A549 (cell line): ENCODE measurements at regions not wholly inside any gene's neighbourhood (a gene's known extent, or its start where the extent isn't known, plus 50 kb on each side); places are given as distances from the start of the nearest gene placed in this dataset.

Source experiments
- ATAC-seq, 2 experiments: fragments of 200-7000 bp in 1 of 2; fragments of >200 bp in 1 of 2; cut with Nextera tagmentation in 1 of 2; cut with Tn5 transposase in 1 of 2; 3 replicates each; pipeline versions ENCODE4 v1.8.0 to v1.9.1; 2018 to 2020; ENCODE audit warnings: mild to moderate bottlenecking in 1 of 2, moderate library complexity in 1 of 2
- CTCF ChIA-PET: fragments of 300-600 bp; sonication (Branson Sonifier 250); formaldehyde crosslinking; extraction: SDS; loops from one replicate; lab custom pipeline; 2021; ENCODE audit warnings: antibody characterized with exemption, inconsistent platforms; lab: Yijun Ruan, JAX
- POLR2A ChIA-PET: fragments of 350-600 bp; formaldehyde crosslinking; extraction: SDS; loops from one replicate; lab custom pipeline; 2021; ENCODE audit warnings: antibody characterized with exemption, inconsistent platforms; lab: Yijun Ruan, JAX
- DNase-seq, 2 experiments: peaks; one replicate each; pipeline versions ENCODE4 v3.0.0 to v3.0.0-alpha.2; 2011 to 2016; ENCODE audit warnings: low read depth in 1 of 2, low spot score in 1 of 2
- FAIRE-seq: peaks from 2 replicates; lab custom pipeline; 2011; peaks lifted over from hg19 to GRCh38; lab: Jason Lieb, UNC
- H3K27ac ChIP-seq, 2 experiments: fragments of >200 bp; sonication (Bioruptor Twin); formaldehyde crosslinking; 3 replicates each; pipeline ENCODE4 v1.5.1; 2016 to 2017
- H3K4me1 ChIP-seq: fragments of >200 bp; sonication (Bioruptor Twin); formaldehyde crosslinking; 3 replicates; pipeline ENCODE4 v1.6.1; 2016
- H3K4me2 ChIP-seq: fragments of >200 bp; sonication (Bioruptor Twin); formaldehyde crosslinking; 3 replicates; pipeline ENCODE4 v1.6.1; 2016
- H3K4me3 ChIP-seq: fragments of >200 bp; sonication (Bioruptor Twin); formaldehyde crosslinking; 3 replicates; pipeline ENCODE4 v1.5.1; 2016
- H3K9me3 ChIP-seq: fragments of >200 bp; sonication (Bioruptor Twin); formaldehyde crosslinking; 3 replicates; pipeline ENCODE4 v1.6.1; 2016
- BHLHE40 ChIP-seq: IDR thresholded peaks from 2 replicates; pipeline ENCODE4 v1.6.1; 2012; ENCODE audit warnings: low read depth, low read length, inconsistent platforms
- CBX8 ChIP-seq: fragments of 200-600 bp; sonication (generic); IDR thresholded peaks from 2 replicates; pipeline ENCODE4 v1.6.1; 2016
- E2F6 ChIP-seq: IDR thresholded peaks from 2 replicates; pipeline ENCODE4 v1.6.1; 2012; ENCODE audit warnings: low read depth, borderline replicate concordance
- EHF ChIP-seq: fragments of 250-450 bp; sonication (Bioruptor Pico); IDR thresholded peaks from 2 replicates; pipeline ENCODE4 v1.5.0; 2020; ENCODE audit warnings: mild to moderate bottlenecking
- FOSB ChIP-seq: fragments of 250-450 bp; sonication (Bioruptor Pico); IDR thresholded peaks from 2 replicates; pipeline ENCODE4 v1.5.0; 2020; ENCODE audit warnings: mild to moderate bottlenecking, moderate library complexity
- FOSL2 ChIP-seq, 2 experiments: fragments of 450-650 bp in 1 of 2; fragments of >200 bp in 1 of 2; sonication (Bioruptor Twin) in 1 of 2; formaldehyde crosslinking; IDR thresholded peaks; 2 replicates each; pipeline versions ENCODE4 v1.5.0 to v1.6.1; 2016 to 2020; ENCODE audit warnings: mild to moderate bottlenecking in 1 of 2, moderate library complexity in 1 of 2
- HES2 ChIP-seq: fragments of >200 bp; sonication (Bioruptor Twin); formaldehyde crosslinking; IDR thresholded peaks from 2 replicates; pipeline ENCODE4 v1.6.1; 2016
- HOXA7 ChIP-seq: fragments of 250-450 bp; sonication (Bioruptor Pico); IDR thresholded peaks from 2 replicates; pipeline ENCODE4 v1.5.0; 2020; ENCODE audit warnings: mild to moderate bottlenecking, moderate library complexity
- HOXB13 ChIP-seq: fragments of 250-450 bp; sonication (Bioruptor Pico); IDR thresholded peaks from 2 replicates; pipeline ENCODE4 v1.5.0; 2020; ENCODE audit warnings: low read depth, mild to moderate bottlenecking, moderate library complexity
- JUN ChIP-seq, 2 experiments: fragments of >200 bp; sonication (Bioruptor Twin); formaldehyde crosslinking; IDR thresholded peaks; 2 replicates in 1 of 2; 3 replicates in 1 of 2; pipeline ENCODE4 v1.6.1; 2016 to 2017
- JUNB ChIP-seq: fragments of >200 bp; sonication (Bioruptor Twin); formaldehyde crosslinking; IDR thresholded peaks from 2 replicates; pipeline ENCODE4 v1.6.1; 2016
- KDM1A ChIP-seq: fragments of 200-600 bp; sonication (generic); IDR thresholded peaks from 2 replicates; pipeline ENCODE4 v1.6.1; 2016; ENCODE audit warnings: low read depth, mild to moderate bottlenecking
- MAZ ChIP-seq: fragments of 150-350 bp; IDR thresholded peaks from 2 replicates; pipeline ENCODE4 v1.6.1; 2014; ENCODE audit warnings: antibody characterized with exemption, low read depth, low read length, borderline replicate concordance
- NFE2L2 ChIP-seq: fragments of 150-350 bp; conservative IDR thresholded peaks from 2 replicates; pipeline ENCODE4 v1.6.1; 2014; ENCODE audit warnings: low read length
- POLR2AphosphoS2 ChIP-seq: conservative IDR thresholded peaks from 2 replicates; pipeline ENCODE4 v1.6.1; 2012; ENCODE audit warnings: low read length, improper control_type of control experiment, inconsistent platforms
- RFX5 ChIP-seq: fragments of 450-650 bp; IDR thresholded peaks from 2 replicates; pipeline ENCODE4 v1.7.1; 2014; ENCODE audit warnings: antibody characterized with exemption, mild to moderate bottlenecking, moderate library complexity
- SMC3 ChIP-seq: fragments of >200 bp; sonication (Bioruptor Twin); formaldehyde crosslinking; IDR thresholded peaks from 3 replicates; pipeline ENCODE4 v1.6.1; 2018; ENCODE audit warnings: inconsistent platforms
- SREBF2 ChIP-seq: fragments of 450-650 bp; IDR thresholded peaks from 2 replicates; pipeline ENCODE4 v1.6.1; 2014; ENCODE audit warnings: mild to moderate bottlenecking, moderate library complexity
- TP53 ChIP-seq: fragments of 250-450 bp; sonication (Bioruptor Pico); IDR thresholded peaks from 2 replicates; pipeline ENCODE4 v1.5.0; 2021; ENCODE audit warnings: mild to moderate bottlenecking, moderate library complexity
- ZNF302 ChIP-seq: fragments of 250-450 bp; sonication (Bioruptor Pico); IDR thresholded peaks from 2 replicates; pipeline ENCODE4 v1.9.0; 2021; ENCODE audit warnings: inconsistent platforms, mild to moderate bottlenecking, moderate library complexity
- ZSCAN20 ChIP-seq: fragments of 250-450 bp; sonication (Bioruptor Pico); IDR thresholded peaks from 2 replicates; pipeline ENCODE4 v1.8.0; 2022; ENCODE audit warnings: mild to moderate bottlenecking, moderate library complexity
- WGBS: methylation state at CpG from one replicate; pipeline ENCODE4 v1.1.6; 2017; ENCODE audit errors: missing lambda C conversion rate; 5-methylcytosine and 5-hydroxymethylcytosine counted together
- TF ChIP-seq, protein P1 (sequence below): fragments of 450-650 bp; IDR thresholded peaks from 2 replicates; pipeline ENCODE4 v1.6.1; 2014; ENCODE audit warnings: antibody characterized with exemption
- TF ChIP-seq, protein P2 (sequence below): fragments of 200-600 bp; sonication (generic); IDR thresholded peaks from 2 replicates; pipeline ENCODE4 v1.6.1; 2016; ENCODE audit warnings: antibody characterized with exemption, mild to moderate bottlenecking, moderate library complexity
- TF ChIP-seq, protein P3 (sequence below): fragments of >200 bp; sonication (Bioruptor Twin); formaldehyde crosslinking; IDR thresholded peaks from 3 replicates; pipeline ENCODE4 v1.5.1; 2016

GRCh38 chr2:187644486-187644885 lies 90.3 kb upstream of the TFPI start:
- no peak for DNase-seq
- no peak overlapping the region for H3K27ac ChIP-seq

GRCh38 chr2:187644981-187645380 lies 90.7 kb upstream of the TFPI start:
- Histone ChIP-seq H3K4me2 (no peak overlapping the region), H3K4me1 (peaks cover 4% of the 10 kb centered on the region; the same call in 1 of the 3 replicates), H3K4me3 (no peak overlapping the region), H3K9me3 (no peaks in the 10 kb centered on the region), H3K27ac (no peak overlapping the region)
- TF ChIP-seq, protein P1, sequence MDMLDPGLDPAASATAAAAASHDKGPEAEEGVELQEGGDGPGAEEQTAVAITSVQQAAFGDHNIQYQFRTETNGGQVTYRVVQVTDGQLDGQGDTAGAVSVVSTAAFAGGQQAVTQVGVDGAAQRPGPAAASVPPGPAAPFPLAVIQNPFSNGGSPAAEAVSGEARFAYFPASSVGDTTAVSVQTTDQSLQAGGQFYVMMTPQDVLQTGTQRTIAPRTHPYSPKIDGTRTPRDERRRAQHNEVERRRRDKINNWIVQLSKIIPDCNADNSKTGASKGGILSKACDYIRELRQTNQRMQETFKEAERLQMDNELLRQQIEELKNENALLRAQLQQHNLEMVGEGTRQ = no peak
- TF ChIP-seq FOSB (no peak), CBX8 (no peak), TP53 (CRISPR knock-in tag) (no peak)
- DNase-seq = no peak
- ChIA-PET POLR2A (no interaction called here), CTCF (no interaction called here)
- 71% methylated on average over 1 of the region's 1 CpG for WGBS
- FAIRE-seq = no peak
- no peak for ATAC-seq

More at GRCh38 chr2:187644486-187644885, 90.3 kb upstream of the TFPI start:
- H3K4me1 ChIP-seq = peaks cover 4% of the 10 kb centered on the region; the same call in 1 of the 3 replicates
- FAIRE-seq (no peak), ATAC-seq (no peak)
- no peak overlapping the region for H3K4me3 ChIP-seq
- ChIA-PET CTCF (no interaction called here), POLR2A (no interaction called here)
- H3K4me2 ChIP-seq = no peak overlapping the region
- no peaks in the 10 kb centered on the region for H3K9me3 ChIP-seq
- TF ChIP-seq RFX5 (no peak), HOXA7 (CRISPR knock-in tag) (no peak), FOSL2 (IDR thresholded peaks at IDR 0.05) (no peak), FOSL2 (CRISPR knock-in tag; IDR thresholded peaks at IDR 0.05) (no peak), NFE2L2 (no peak), ZSCAN20 (CRISPR knock-in tag) (no peak), EHF (CRISPR knock-in tag) (no peak), KDM1A (no peak), HES2 (no peak), ZNF302 (CRISPR knock-in tag) (no peak), BHLHE40 (no peak), SREBF2 (no peak), JUNB (no peak), POLR2AphosphoS2 (no peak), E2F6 (no peak), JUN (IDR thresholded peaks at IDR 0.05) (no peak), HOXB13 (CRISPR knock-in tag) (no peak), SMC3 (no peak), MAZ (no peak)
- TF ChIP-seq, protein P2, sequence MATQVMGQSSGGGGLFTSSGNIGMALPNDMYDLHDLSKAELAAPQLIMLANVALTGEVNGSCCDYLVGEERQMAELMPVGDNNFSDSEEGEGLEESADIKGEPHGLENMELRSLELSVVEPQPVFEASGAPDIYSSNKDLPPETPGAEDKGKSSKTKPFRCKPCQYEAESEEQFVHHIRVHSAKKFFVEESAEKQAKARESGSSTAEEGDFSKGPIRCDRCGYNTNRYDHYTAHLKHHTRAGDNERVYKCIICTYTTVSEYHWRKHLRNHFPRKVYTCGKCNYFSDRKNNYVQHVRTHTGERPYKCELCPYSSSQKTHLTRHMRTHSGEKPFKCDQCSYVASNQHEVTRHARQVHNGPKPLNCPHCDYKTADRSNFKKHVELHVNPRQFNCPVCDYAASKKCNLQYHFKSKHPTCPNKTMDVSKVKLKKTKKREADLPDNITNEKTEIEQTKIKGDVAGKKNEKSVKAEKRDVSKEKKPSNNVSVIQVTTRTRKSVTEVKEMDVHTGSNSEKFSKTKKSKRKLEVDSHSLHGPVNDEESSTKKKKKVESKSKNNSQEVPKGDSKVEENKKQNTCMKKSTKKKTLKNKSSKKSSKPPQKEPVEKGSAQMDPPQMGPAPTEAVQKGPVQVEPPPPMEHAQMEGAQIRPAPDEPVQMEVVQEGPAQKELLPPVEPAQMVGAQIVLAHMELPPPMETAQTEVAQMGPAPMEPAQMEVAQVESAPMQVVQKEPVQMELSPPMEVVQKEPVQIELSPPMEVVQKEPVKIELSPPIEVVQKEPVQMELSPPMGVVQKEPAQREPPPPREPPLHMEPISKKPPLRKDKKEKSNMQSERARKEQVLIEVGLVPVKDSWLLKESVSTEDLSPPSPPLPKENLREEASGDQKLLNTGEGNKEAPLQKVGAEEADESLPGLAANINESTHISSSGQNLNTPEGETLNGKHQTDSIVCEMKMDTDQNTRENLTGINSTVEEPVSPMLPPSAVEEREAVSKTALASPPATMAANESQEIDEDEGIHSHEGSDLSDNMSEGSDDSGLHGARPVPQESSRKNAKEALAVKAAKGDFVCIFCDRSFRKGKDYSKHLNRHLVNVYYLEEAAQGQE = no peak
- TF ChIP-seq, protein P3, sequence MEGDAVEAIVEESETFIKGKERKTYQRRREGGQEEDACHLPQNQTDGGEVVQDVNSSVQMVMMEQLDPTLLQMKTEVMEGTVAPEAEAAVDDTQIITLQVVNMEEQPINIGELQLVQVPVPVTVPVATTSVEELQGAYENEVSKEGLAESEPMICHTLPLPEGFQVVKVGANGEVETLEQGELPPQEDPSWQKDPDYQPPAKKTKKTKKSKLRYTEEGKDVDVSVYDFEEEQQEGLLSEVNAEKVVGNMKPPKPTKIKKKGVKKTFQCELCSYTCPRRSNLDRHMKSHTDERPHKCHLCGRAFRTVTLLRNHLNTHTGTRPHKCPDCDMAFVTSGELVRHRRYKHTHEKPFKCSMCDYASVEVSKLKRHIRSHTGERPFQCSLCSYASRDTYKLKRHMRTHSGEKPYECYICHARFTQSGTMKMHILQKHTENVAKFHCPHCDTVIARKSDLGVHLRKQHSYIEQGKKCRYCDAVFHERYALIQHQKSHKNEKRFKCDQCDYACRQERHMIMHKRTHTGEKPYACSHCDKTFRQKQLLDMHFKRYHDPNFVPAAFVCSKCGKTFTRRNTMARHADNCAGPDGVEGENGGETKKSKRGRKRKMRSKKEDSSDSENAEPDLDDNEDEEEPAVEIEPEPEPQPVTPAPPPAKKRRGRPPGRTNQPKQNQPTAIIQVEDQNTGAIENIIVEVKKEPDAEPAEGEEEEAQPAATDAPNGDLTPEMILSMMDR = no peak
